ENCODE measurements at regions not wholly inside any gene's neighbourhood (a gene's known extent, or its start where the extent isn't known, plus 50 kb on each side); places are given as distances from the start of the nearest gene placed in this dataset.

DNA sequence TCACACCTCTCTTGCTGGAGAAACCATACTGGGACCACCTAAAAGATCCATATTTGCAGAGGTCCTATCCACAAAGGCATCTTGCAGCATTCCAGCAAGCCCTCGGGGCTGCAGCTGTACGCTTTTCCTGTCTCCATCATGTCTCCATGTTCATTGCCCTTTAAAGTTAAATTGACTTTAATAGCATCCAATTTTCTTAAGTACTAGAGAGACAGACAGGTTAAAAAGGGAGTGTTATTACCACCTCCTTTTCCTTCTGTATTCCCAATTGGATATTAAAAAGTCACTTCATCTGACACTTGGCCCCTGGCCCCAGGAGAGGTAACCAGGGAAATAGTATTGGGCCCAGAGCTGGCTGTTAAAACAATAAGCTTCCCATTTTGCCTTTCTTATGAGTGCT lies 178.6 kb downstream of the UNC5CL start:
- no peaks in the 10 kb centered on the region for H3K36me3 ChIP-seq
- no peaks in the 10 kb centered on the region for H3K4me1 ChIP-seq (ENCODE audit: control insufficient read depth in 1 of 2, insufficient read depth in 1 of 2, low read depth in 1 of 2, low read length in 1 of 2)
- H3K4me3 ChIP-seq (ENCODE audit: low read depth in 1 of 2, low read length in 1 of 2) = no peak overlapping the region
- no peaks in the 10 kb centered on the region for H3K27me3 ChIP-seq
- H3K27ac ChIP-seq = no peak overlapping the region
- TF ChIP-seq, protein P1, sequence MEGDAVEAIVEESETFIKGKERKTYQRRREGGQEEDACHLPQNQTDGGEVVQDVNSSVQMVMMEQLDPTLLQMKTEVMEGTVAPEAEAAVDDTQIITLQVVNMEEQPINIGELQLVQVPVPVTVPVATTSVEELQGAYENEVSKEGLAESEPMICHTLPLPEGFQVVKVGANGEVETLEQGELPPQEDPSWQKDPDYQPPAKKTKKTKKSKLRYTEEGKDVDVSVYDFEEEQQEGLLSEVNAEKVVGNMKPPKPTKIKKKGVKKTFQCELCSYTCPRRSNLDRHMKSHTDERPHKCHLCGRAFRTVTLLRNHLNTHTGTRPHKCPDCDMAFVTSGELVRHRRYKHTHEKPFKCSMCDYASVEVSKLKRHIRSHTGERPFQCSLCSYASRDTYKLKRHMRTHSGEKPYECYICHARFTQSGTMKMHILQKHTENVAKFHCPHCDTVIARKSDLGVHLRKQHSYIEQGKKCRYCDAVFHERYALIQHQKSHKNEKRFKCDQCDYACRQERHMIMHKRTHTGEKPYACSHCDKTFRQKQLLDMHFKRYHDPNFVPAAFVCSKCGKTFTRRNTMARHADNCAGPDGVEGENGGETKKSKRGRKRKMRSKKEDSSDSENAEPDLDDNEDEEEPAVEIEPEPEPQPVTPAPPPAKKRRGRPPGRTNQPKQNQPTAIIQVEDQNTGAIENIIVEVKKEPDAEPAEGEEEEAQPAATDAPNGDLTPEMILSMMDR (IDR thresholded peaks at IDR 0.05) = no peak
- H3K9me3 ChIP-seq = no peaks in the 10 kb centered on the region

DNA sequence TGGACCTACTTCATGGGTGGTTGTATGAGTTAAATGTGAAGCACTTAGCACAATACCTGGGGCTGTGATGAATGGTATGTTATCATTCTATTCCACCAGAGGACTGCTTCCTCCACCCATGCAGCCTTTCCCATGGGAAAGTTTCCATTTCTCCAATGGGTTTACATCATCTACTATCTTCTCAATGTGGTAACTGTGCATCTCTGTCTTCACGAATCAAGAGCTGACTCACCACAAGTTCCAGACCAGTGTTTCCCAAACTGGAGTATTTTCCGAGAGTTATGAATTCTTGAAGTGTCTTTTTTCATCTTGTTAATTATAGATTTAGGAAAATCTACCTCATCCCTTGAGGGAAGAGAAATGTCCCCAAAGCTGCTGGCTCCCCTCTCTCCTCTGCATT lies 182.8 kb downstream of the UNC5CL start:
- Histone ChIP-seq H3K4me3 (ENCODE audit: low read depth in 1 of 2, low read length in 1 of 2) (no peak overlapping the region), H3K36me3 (no peaks in the 10 kb centered on the region), H3K9me3 (no peaks in the 10 kb centered on the region), H3K27ac (no peak overlapping the region), H3K4me1 (ENCODE audit: control insufficient read depth in 1 of 2, insufficient read depth in 1 of 2, low read depth in 1 of 2, low read length in 1 of 2) (no peaks in the 10 kb centered on the region), H3K27me3 (no peaks in the 10 kb centered on the region)
- TF ChIP-seq, protein P1 (IDR thresholded peaks at IDR 0.05) = no peak

DNA sequence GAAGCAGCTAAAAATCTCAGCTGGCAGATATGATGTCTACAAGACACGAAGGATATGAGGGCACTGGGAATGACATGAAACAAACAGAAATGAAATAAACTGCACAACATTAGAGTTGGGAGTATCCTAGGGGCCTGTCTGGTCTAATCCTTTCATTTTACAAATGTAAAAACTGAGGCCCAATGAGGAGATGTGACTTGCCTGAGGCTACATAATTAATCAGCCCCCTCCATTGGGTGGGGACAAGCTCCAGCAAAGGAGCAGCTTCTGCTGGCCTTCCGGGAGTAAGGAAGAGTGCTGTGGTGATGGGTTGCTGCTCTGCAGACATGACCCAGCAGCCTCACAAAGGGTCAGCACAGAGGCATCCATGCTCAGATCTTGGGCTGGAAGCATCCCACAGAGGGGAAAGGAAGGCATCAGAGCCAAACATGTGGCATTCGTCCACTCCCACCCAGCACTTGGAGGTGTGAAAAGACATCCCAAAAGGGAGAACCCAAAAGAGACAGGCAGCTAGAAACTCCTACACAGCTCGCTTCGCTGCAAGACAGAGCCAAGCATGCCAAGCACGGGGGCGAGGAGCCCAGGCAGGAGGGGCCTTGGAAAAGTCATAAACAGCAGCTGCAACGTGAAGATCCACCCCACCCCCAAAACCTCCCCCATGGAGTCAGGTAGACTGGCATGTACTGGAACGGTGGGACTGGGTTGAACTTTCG lies 183.7 kb downstream of the UNC5CL start:
- Histone ChIP-seq H3K27me3 (no peaks in the 10 kb centered on the region), H3K27ac (no peak overlapping the region), H3K4me1 (ENCODE audit: control insufficient read depth in 1 of 2, insufficient read depth in 1 of 2, low read depth in 1 of 2, low read length in 1 of 2) (no peaks in the 10 kb centered on the region), H3K4me3 (ENCODE audit: low read depth in 1 of 2, low read length in 1 of 2) (no peak overlapping the region), H3K9me3 (no peaks in the 10 kb centered on the region), H3K36me3 (no peaks in the 10 kb centered on the region)
- TF ChIP-seq, protein P1 (IDR thresholded peaks at IDR 0.05) = no peak

DNA sequence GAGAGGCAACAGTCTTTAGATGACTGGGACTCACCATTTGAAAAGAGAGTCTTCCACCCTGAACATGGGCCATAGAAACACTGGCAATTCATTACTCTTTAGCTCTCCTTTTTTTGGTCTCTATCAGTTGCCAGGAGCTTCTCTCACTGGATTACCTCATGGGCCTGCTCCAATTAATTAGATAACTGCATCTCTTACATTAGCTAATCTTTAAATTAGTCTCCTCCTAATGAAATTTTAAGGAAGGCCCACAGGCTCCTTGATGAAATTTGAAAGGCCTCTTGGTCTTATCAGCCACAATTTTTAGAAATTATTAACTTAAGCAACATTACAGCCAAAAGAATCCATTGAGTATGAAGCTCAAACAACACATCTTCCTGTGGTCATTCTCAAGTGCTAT lies 184.4 kb downstream of the UNC5CL start:
- TF ChIP-seq, protein P1 (IDR thresholded peaks at IDR 0.05) = no peak
- Histone ChIP-seq H3K27ac (no peak overlapping the region), H3K4me1 (ENCODE audit: control insufficient read depth in 1 of 2, insufficient read depth in 1 of 2, low read depth in 1 of 2, low read length in 1 of 2) (no peaks in the 10 kb centered on the region), H3K9me3 (no peaks in the 10 kb centered on the region), H3K36me3 (no peaks in the 10 kb centered on the region), H3K4me3 (ENCODE audit: low read depth in 1 of 2, low read length in 1 of 2) (no peak overlapping the region), H3K27me3 (no peaks in the 10 kb centered on the region)

DNA sequence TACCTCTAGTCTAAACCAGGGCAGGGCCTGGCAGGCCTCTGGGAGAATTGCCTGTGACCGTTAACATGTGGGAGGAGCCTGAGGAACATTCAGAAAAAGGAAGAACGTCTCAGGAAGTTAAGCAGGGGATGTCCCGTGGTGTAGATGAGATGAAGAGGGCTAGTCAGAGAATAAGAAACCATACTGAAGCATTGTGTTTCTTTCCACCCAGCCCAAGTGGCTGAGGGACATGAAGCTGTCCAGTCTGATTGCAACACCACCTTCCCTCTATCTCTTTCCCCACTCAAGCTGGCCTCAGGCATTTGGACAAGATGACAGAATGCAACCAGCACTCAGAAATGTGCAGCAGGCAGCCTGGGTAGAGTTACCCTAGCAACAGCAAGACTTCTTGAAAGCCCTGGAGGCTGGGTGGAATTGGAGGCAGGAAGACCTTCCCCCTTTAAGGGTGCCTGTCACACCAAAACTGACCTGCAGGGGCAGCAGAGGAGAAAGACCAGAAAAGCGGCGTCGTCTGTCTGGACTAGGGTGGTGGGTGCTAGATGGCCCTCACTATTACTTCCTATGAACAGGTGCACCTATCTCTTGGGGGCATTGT lies 186.1 kb downstream of the UNC5CL start:
- TF ChIP-seq, protein P1 (IDR thresholded peaks at IDR 0.05) = no peak

More for the DNA sequence above, 186.1 kb downstream of the UNC5CL start:
- Histone ChIP-seq H3K9me3 (no peaks in the 10 kb centered on the region), H3K36me3 (no peaks in the 10 kb centered on the region), H3K27ac (no peak overlapping the region), H3K27me3 (no peaks in the 10 kb centered on the region), H3K4me3 (ENCODE audit: low read depth in 1 of 2, low read length in 1 of 2) (no peak overlapping the region), H3K4me1 (ENCODE audit: control insufficient read depth in 1 of 2, insufficient read depth in 1 of 2, low read depth in 1 of 2, low read length in 1 of 2) (no peaks in the 10 kb centered on the region)

Data from neutrophil (primary cell).